BLaER1 (cell line): ENCODE measurements at regions not wholly inside any gene's neighbourhood (a gene's known extent, or its start where the extent isn't known, plus 50 kb on each side); places are given as distances from the start of the nearest gene placed in this dataset.

ENCODE experiments used
- H3K27ac ChIP-seq: shearing (Covaris generic); formaldehyde crosslinking; 2 replicates; pipeline ENCODE4 v1.8.1; 2022
- H3K27me3 ChIP-seq: shearing (Covaris generic); formaldehyde crosslinking; 2 replicates; pipeline ENCODE4 v1.8.1; 2022
- H3K36me3 ChIP-seq: shearing (Covaris generic); formaldehyde crosslinking; 2 replicates; pipeline ENCODE4 v1.8.1; 2022
- H3K4me1 ChIP-seq: shearing (Covaris generic); formaldehyde crosslinking; 2 replicates; pipeline ENCODE4 v1.8.1; 2022
- H3K4me2 ChIP-seq: shearing (Covaris generic); formaldehyde crosslinking; 2 replicates; pipeline ENCODE4 v1.8.1; 2022
- H3K4me3 ChIP-seq: shearing (Covaris generic); formaldehyde crosslinking; 2 replicates; pipeline ENCODE4 v1.8.1; 2022
- H3K9ac ChIP-seq: shearing (Covaris generic); formaldehyde crosslinking; 2 replicates; pipeline ENCODE4 v1.8.1; 2022
- H3K9me3 ChIP-seq: shearing (Covaris generic); formaldehyde crosslinking; 2 replicates; pipeline ENCODE4 v1.8.1; 2022
- H4K20me1 ChIP-seq: shearing (Covaris generic); formaldehyde crosslinking; 2 replicates; pipeline ENCODE4 v1.8.1; 2022
- Cebpa-rat ChIP-seq: shearing (Covaris generic); IDR thresholded peaks from 2 replicates; pipeline ENCODE4 v1.8.1; 2022

- H3K4me2 ChIP-seq, result no peak overlapping the region
- no peaks in the 10 kb centered on the region for H4K20me1 ChIP-seq
- H3K27me3 ChIP-seq, result no peaks in the 10 kb centered on the region
- no peak overlapping the region for H3K27ac ChIP-seq
- no peak for TF ChIP-seq Cebpa-rat
- H3K9me3 ChIP-seq, result no peaks in the 10 kb centered on the region
- no peak overlapping the region for H3K4me3 ChIP-seq
- no peaks in the 10 kb centered on the region for H3K36me3 ChIP-seq
- H3K9ac ChIP-seq, result no peak overlapping the region
- H3K4me1 ChIP-seq, result no peaks in the 10 kb centered on the region
These were observed 752.6 kb downstream of the MAFB start for GRCh38 chr20:39936401-39936800.

- H3K27me3 ChIP-seq, result no peaks in the 10 kb centered on the region
- H3K4me3 ChIP-seq, result no peak overlapping the region
- no peaks in the 10 kb centered on the region for H3K9me3 ChIP-seq
- no peak overlapping the region for H3K4me2 ChIP-seq
- no peak for TF ChIP-seq Cebpa-rat
- no peak overlapping the region for H3K9ac ChIP-seq
- H3K4me1 ChIP-seq, result no peaks in the 10 kb centered on the region
- no peak overlapping the region for H3K27ac ChIP-seq
- no peaks in the 10 kb centered on the region for H3K36me3 ChIP-seq
- no peaks in the 10 kb centered on the region for H4K20me1 ChIP-seq
These were observed 753.1 kb downstream of the MAFB start for GRCh38 chr20:39935901-39936300.

- no peak overlapping the region for H3K9ac ChIP-seq
- no peaks in the 10 kb centered on the region for H4K20me1 ChIP-seq
- H3K9me3 ChIP-seq, result no peaks in the 10 kb centered on the region
- no peak overlapping the region for H3K4me3 ChIP-seq
- no peaks in the 10 kb centered on the region for H3K27me3 ChIP-seq
- no peak overlapping the region for H3K27ac ChIP-seq
- no peak overlapping the region for H3K4me2 ChIP-seq
- H3K36me3 ChIP-seq, result no peaks in the 10 kb centered on the region
- TF ChIP-seq Cebpa-rat, result no peak
- H3K4me1 ChIP-seq, result peaks cover 4% of the 10 kb centered on the region; the same call in 1 of the 2 replicates
These were observed 772.7 kb downstream of the MAFB start for GRCh38 chr20:39916236-39916765.

DNA sequence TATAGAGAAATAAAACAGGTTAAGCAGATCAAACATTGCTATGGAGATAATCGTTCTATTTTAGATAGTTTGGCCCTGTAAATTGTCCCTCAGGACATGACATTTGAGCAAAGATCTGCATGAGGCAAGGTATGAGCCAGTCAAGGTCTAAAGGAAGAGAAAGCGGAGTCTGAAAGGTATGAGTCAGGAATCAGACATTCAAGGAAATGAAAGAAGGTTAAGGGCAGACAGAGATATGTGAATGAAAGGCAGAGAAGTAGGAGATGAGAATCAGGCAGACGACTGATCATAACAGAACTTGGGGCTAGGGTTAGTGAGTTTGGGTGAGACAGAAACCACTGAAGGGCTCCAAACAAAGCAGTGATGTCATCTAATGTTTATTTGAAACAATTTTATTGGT is 775.8 kb downstream of the MAFB start:
- H3K4me3 ChIP-seq, result no peak overlapping the region
- no peaks in the 10 kb centered on the region for H3K9me3 ChIP-seq
- no peak overlapping the region for H3K4me2 ChIP-seq
- no peaks in the 10 kb centered on the region for H3K36me3 ChIP-seq
- H3K9ac ChIP-seq, result no peak overlapping the region
- no peaks in the 10 kb centered on the region for H4K20me1 ChIP-seq
- H3K4me1 ChIP-seq, result peaks cover 4% of the 10 kb centered on the region; the same call in 1 of the 2 replicates
- no peak for TF ChIP-seq Cebpa-rat
- H3K27ac ChIP-seq, result no peak overlapping the region
- no peaks in the 10 kb centered on the region for H3K27me3 ChIP-seq

- Histone ChIP-seq H3K9me3 (no peaks in the 10 kb centered on the region), H3K9ac (no peak overlapping the region), H3K4me3 (no peak overlapping the region), H3K27ac (no peak overlapping the region), H3K4me2 (no peak overlapping the region), H3K36me3 (no peaks in the 10 kb centered on the region), H4K20me1 (no peaks in the 10 kb centered on the region), H3K4me1 (peaks cover 4% of the 10 kb centered on the region; the same call in 1 of the 2 replicates), H3K27me3 (no peaks in the 10 kb centered on the region)
- TF ChIP-seq Cebpa-rat, result no peak
These were observed 777.5 kb downstream of the MAFB start for GRCh38 chr20:39911497-39911896.

DNA sequence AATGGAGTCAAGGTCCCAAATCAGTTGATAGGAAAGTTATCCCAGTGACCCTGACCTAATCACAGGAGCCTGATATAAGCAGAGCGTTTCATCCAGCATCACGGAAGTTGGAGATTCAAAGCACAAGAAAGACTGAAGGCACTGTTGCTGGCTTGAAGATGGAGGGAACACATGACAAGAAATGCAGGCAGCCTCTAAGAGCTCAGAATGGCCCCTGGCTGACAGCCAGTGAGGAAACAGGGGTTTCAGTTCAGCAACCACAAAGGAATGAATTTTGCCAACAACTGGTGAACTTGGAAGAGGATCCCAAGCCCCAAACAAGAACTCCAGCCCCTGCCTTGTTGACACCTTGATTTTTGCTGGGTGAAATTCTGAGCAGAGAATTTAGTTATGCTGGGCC is 778.5 kb downstream of the MAFB start:
- no peaks in the 10 kb centered on the region for H3K4me1 ChIP-seq
- H4K20me1 ChIP-seq, result no peaks in the 10 kb centered on the region
- H3K9ac ChIP-seq, result no peak overlapping the region
- H3K27ac ChIP-seq, result no peak overlapping the region
- no peaks in the 10 kb centered on the region for H3K27me3 ChIP-seq
- no peaks in the 10 kb centered on the region for H3K9me3 ChIP-seq
- no peaks in the 10 kb centered on the region for H3K36me3 ChIP-seq
- H3K4me2 ChIP-seq, result no peak overlapping the region
- TF ChIP-seq Cebpa-rat, result no peak
- no peak overlapping the region for H3K4me3 ChIP-seq

- H3K4me3 ChIP-seq, result no peak overlapping the region
- H3K4me2 ChIP-seq, result no peak overlapping the region
- no peaks in the 10 kb centered on the region for H3K4me1 ChIP-seq
- no peak overlapping the region for H3K9ac ChIP-seq
- H3K36me3 ChIP-seq, result no peaks in the 10 kb centered on the region
- H3K27ac ChIP-seq, result no peak overlapping the region
- H4K20me1 ChIP-seq, result no peaks in the 10 kb centered on the region
- H3K27me3 ChIP-seq, result no peaks in the 10 kb centered on the region
- TF ChIP-seq Cebpa-rat, result no peak
- H3K9me3 ChIP-seq, result no peaks in the 10 kb centered on the region
These were observed 779.6 kb downstream of the MAFB start for GRCh38 chr20:39909447-39909846.

DNA sequence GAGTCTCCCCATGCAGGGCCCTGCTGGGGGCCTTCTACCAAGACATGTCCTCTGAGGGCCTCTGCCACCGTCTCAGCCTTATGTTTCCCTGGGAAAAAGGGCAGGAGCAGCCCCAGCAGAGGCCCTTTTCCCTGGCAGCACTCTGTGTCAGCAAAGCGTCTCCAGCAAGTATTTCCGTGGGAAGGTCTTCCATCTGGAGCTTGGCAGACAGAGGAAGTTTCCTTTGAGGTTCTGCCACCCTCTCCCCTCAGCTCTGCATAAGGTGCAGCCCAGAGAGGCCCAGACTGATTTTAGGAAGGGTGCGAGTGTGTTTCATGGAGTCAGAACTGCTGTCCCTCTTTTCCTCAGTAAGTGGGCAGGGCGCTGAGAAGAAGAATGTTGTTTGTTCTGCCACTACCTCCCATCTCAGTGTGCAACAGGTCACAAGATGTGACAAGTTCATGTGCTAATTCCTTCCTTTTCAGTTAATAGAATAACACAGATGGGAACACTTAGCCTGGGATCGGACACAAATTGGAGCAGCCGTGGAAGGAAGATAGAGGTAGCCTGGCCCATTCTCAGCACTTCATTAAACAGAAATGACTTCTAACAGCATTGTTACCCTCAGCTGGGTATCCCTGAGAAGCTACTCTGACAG is 784.4 kb downstream of the MAFB start:
- Histone ChIP-seq H3K27ac (no peak overlapping the region), H3K36me3 (no peaks in the 10 kb centered on the region), H3K9ac (no peak overlapping the region), H3K27me3 (no peaks in the 10 kb centered on the region; the same call in 1 of the 2 replicates), H3K4me2 (no peak overlapping the region), H3K4me3 (no peak overlapping the region), H3K4me1 (no peaks in the 10 kb centered on the region), H3K9me3 (no peaks in the 10 kb centered on the region), H4K20me1 (no peaks in the 10 kb centered on the region)
- TF ChIP-seq Cebpa-rat, result no peak

DNA sequence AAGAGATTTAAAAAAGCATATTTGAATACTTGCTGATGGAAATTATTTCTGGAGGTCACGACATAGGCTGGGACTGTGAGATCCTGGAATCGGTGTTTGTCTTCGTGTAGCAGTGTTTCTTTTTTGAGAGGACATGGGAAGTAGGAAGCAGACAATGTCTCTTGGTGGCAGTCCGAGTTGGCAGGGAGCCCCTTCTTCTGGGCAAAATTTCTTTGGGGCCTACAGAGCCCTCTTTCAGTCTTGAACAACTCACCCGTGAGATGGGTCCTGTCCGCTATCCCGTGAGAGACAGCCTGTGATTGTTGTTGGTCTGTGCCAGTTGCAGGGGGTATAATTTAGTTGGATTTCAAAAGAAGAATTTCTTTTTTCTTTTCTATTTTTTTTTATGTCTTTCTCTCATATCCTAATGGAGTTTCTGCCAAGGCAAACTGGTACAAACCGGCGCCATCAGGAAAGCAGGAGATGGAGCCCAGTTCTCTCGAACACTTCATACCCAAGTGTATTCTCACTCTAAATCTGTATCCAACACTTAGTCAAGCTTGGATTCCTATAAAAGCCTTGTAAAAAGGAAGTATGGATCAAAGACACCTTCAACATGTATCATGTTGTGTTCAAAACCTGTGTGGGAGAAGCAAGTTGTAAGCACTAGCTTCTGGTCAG is 785.1 kb downstream of the MAFB start:
- H3K4me1 ChIP-seq, result no peaks in the 10 kb centered on the region
- no peaks in the 10 kb centered on the region; the same call in 1 of the 2 replicates for H3K27me3 ChIP-seq
- H3K9me3 ChIP-seq, result no peaks in the 10 kb centered on the region
- H3K36me3 ChIP-seq, result no peaks in the 10 kb centered on the region
- TF ChIP-seq Cebpa-rat, result no peak
- no peak overlapping the region for H3K4me2 ChIP-seq
- H3K27ac ChIP-seq, result no peak overlapping the region
- no peaks in the 10 kb centered on the region for H4K20me1 ChIP-seq
- no peak overlapping the region for H3K9ac ChIP-seq
- no peak overlapping the region for H3K4me3 ChIP-seq

GRCh38 chr20:39899881-39900280 is 789.2 kb downstream of the MAFB start:
- H3K27me3 ChIP-seq, result no peaks in the 10 kb centered on the region; the same call in 1 of the 2 replicates
- no peak overlapping the region for H3K9ac ChIP-seq
- no peaks in the 10 kb centered on the region for H3K9me3 ChIP-seq
- no peak overlapping the region for H3K4me3 ChIP-seq
- no peak for TF ChIP-seq Cebpa-rat
- no peak overlapping the region for H3K4me2 ChIP-seq
- no peak overlapping the region for H3K27ac ChIP-seq
- no peaks in the 10 kb centered on the region for H3K36me3 ChIP-seq
- H4K20me1 ChIP-seq, result no peaks in the 10 kb centered on the region
- no peaks in the 10 kb centered on the region for H3K4me1 ChIP-seq
